ENCODE measurements at regions not wholly inside any gene's neighbourhood (a gene's known extent, or its start where the extent isn't known, plus 50 kb on each side); places are given as distances from the start of the nearest gene placed in this dataset.

DNA sequence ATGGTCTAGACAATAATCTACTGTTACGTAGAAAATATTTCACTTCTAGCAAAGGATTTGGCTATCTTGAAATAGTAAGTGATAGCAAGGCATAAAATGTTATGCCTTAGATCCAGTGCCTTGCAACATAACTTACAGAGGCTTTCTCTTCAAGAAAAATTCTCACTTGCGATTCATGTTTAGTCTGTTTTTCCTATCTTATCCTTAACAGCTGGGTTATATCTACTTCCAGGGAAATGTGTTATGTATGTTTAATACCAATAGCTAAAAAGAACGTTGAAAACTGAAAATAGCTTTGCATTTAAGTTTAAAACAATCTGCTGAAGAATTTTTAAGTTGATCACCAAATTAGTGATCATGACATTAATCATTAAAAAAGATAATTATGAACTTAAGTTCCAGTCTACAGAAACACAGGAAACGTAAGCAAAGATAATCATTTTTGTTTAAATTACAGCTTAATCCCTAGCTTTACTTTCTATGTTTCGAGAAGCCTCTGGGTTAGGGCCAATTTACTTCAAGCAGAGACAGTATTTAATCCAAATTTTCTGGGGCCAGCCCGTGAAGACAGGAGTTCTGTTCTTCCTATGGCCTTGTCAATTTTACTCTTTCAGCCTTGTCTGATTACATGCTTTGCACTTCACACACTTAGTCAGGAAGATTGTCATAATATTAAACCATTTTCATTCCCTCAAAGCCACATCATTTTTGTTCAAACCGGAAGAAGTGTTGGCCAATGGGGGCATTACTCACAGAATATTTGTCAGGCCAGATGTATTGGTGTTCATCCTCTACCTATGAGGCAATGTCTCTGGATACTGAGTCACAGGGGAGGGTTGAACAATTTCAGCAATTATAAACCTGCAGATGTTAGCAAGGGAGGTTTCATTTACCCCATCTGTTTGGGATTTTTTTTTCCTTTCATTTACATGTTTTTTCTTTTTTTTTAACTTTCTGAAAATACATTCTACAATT lies 1132.9 kb upstream of the ZEB2 start:
- no peak for DNase-seq

DNA sequence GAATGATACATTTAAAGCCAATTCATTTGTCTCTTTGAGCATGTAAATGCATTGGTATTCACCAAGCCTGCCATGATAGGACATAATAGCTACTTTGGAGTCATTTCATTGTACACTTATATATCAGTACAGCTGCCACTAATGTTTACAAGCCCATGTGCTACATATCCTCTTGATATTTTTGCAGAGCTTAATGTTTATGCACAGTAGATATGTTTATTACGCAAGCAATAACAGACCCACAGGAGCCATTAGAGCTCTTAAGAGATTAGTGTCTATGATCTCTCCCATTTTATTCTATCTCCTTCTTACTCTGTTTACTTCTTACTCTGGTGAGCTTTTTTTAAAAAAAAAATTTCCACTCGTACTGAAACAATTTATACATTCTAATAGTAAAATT lies 1132.1 kb upstream of the ZEB2 start:
- DNase-seq = no peak

DNA sequence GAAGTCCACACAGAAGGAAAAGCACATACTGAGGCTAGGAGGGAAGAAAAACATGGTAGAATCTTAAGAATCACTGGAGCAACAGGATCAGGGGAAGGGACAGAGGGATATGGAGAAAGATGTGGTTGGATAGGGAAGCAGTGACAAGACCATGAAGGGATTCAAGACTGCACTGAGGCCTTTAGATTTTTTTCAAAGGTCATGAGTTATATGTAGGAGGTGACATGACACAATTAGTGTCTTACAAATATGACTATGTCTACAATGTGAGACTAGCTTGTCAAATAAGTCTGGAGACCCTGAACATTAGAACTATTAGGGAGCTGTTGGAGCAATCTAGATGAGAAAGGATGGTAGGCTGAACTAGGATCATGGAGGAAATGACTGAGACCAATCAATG lies 1130.3 kb upstream of the ZEB2 start:
- no peak for DNase-seq

DNA sequence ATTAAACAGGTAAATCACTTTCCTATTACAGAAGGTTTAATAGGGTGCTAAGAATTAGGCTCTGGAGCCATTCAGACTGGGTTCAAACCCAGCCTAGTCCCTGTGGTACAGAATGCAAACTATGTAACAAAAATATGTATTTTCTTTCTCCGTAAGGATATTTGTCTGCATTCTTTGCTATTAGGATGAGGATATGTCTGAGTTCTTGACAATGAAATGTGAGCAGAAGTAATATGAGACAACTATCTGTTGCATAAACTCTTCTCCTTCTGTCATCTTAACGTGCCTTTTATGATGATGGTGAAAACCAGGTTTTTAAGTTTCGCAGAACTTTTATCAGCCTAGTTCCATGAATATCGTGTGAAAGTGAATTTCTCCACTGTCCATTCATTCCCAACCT lies 1129.1 kb upstream of the ZEB2 start:
- DNase-seq = no peak

DNA sequence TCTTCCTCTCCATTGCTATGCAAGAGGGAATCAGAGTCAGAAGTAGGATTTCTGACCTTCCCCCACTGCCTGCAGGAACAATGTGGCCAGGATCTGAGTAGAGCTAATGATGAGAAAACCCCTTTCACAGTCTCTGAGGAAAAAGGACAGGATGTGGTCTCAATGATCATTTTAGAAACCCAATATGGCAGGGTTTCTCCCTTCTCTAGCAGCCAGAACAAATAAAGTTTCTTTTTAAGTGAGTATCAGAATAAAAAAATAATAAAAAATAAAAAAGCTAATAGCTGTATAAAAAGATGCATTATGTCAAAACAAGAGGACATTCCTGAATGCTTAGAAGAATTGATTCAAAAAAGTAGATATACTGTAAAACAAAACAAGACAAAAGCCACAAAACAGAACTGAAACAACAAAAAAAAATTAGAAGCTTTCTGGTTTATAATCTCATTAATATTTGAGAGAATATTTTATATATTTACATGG lies 1124.9 kb upstream of the ZEB2 start:
- DNase-seq = no peak

DNA sequence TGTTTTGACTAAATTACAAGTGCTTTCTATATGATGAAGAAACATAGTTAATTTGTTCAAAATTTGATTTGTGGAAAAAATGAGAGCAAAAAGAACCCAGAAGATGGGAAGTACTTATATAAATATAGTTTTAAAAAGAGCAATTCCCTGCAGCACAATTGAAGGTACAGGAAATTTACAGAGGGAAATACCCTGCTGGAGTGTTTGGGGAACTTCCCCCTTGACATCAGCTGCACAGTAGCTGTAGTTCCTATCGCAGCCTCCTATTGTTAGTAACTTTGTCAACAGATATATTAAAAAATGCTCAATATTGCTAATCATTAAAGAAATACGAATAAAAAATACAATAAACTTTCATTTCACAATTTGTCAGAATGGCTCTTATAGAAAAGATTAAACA lies 1118.8 kb upstream of the ZEB2 start:
- DNase-seq = no peak

DNA sequence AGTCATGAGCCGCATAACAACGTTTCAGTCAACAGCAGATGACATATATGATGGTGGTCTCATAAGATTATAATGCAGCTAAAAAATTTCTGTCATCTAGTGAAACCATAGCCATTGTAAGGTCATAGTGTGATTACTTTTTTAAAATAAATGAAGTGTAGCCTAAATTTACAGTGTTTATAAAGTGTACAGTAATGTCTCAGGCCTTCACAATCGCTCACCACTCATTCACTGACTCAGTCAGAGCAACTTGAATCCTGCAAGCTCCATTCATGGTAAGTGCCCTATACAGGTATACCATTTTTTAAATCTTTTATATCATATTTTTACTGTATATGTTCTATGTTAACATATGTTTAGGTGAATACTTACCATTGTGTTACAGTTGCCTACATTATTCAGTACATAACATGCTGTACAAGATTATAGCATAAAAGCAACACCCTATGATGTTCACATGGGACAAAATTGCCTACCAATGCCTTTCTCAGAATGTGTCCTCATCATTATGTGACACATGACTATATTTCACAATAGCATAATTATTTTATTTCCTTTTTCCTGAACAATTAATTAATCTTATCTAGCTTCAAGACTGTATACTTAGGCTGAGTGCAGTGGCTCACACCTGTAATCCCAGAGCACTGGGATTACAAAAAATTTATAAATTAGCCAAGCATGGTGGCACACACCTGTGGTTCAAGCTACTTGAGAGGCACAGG lies 1115.9 kb upstream of the ZEB2 start:
- no peak for DNase-seq

DNA sequence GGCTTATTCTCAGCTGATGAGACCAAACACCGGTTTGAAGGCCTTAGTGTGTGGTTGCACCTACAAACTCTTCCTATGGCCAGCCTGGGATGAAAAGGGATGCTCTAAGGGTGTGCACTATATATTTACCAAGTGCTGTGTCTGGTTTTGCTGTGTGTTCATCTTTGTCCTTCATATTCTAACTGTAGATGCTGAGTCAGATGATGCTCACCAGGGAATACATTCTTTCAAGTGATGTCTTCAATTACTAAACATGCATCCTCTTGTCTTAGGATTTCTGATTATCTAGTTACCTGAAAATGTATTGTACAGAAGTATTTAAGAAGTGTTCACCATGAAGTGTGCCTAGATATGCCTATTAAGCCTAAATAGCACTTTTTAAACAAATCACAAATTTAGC lies 1111.6 kb upstream of the ZEB2 start:
- DNase-seq = no peak

DNA sequence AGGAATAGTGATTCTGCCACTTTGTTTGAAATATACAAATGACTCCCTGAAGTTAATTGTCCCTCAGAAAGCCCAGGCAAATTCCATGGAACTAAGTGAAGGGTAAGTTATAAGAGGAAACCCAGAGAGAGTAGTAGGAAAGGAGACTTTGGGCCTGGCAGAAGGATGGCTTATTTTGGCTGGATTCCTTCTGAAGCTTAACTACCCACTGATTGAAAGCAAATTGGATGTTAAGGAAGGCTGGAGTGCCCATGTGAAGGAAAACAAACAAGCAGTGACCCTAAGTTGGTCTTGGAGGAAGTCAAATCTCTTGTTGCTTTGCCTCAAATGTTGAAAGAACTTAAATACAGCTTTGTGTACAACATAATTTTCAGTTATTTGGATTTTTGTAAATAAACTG lies 1106.4 kb upstream of the ZEB2 start:
- DNase-seq = no peak

DNA sequence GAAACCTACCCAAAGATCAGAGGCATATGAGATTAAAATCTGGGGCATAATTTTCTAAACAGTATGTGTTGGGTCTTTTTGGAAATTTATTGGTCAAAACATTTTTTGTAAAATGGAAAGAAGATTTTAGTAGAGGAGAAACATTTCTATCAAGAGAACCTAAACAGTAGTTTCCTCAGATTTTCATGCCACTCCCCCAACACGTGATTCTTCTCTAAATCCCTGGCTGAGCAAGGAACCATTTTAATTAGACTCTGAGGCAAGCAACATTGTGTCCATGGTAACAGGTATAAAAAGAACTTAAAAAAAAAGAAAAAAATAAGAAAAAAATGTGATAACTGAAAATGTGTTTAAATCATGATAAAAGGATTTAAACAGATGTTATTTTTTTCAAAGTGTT lies 1105.2 kb upstream of the ZEB2 start:
- no peak for DNase-seq

DNA sequence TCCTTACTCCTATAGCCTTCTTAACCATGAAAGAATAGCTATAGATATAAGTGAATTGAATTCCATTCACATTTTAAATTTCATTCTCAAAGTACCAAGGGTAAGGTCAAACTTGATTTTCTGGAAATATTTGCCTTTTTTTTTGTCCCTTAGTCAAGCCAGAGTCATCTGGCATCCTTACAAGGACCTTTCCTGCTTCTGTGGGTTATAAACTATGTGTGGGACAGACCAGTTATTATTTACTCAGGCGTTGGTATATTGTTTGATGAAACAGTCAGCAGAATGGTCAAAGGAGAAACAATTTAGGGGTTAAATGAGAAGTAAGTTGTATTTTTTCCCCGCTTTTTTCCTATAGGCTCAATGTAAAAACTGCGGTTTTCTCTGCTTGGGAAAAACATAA lies 1103.2 kb upstream of the ZEB2 start:
- DNase-seq = no peak

DNA sequence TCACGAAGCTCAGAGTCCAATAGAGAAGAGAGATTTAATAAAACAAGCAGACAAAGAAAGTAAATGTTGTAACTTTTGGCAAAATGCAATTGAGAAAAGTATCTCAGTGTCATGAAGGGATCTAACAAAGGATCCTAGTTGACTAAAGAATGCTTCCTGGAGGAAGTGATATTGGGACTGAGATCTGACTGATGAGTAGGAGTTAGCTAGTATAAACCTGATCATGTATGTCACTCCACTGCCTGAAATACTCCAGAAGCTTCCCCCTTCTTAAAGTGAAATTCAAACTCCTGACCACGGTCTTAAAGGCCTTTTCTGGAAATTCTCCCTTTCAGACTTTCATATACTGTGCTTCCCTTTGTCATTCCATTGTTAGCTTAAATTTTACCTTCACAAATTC lies 1102.4 kb upstream of the ZEB2 start:
- DNase-seq = no peak

DNA sequence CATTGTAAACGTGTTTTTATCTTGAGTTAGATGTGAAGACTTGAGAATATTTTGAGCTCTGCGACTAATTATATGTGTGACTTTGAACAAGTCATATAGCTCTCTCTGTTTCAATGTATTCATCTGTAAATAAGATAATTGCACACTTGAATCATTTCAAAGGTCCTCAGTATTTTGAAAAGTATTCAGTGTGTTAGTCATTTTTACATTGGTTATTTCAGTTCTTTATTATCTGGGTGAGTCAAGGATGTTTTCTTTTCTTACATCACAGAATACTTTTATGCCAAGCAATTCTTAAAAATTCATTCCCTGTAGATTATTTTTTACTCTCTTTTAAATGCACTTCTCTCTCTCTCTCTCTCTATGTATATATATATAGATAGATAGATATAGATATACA lies 1098.0 kb upstream of the ZEB2 start:
- no peak for DNase-seq

DNA sequence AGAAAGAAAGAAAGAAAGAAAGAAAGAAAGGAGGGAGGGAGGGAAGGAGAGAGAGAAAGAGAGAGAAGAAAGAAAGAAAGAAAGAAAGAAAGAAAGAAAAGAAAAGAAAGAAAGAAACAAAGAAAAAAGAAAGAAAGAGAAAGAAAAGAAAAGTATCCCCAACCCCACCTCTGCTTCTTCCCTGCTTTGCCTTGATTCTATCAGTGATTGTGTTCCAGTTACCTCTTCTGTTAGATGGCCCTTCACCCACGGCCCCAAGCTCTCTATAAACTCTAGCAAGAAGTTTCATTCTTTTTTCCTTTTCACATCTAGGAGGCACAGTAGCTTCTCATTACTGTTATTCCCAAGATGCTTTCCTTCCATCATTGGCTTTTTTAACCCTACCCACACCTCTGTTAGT lies 1097.5 kb upstream of the ZEB2 start:
- DNase-seq = no peak

DNA sequence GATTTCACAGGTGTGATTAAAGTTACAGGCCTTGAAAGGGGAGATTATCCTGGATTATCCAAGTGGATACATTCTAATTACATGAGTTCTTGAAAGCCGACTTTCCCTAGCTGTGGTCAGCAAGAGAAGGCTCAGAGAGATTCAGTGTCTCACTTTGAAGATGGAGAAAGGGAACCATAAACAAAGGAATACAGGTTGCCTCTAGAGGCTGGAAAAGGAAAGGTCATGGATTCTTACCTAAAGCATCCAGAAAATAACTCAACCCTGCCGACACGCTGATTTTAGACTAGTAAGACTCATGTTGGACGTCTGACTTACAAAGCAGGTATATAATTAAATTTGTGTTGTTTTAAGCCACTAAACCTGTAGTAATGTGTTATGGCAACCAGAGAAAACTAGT lies 1095.7 kb upstream of the ZEB2 start:
- DNase-seq = no peak

DNA sequence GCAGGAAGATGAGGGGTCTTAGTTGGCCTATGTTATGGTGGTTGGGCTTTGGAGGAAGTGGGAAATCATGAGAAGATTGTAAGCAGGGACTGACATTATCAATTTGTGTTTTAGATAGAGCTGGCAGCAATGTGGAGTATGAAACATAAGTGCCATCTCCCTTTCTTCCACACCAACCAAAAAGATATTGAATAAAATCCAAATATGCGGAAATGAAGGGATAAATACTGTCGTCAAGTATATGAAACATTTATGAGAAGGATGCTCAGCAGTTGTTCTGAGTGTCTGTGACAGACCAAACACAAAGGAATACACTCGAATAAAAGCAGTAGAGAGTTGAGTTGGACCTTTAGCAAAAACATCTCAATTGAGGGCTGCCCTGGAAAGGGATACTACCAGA lies 1090.0 kb upstream of the ZEB2 start:
- DNase-seq = no peak

DNA sequence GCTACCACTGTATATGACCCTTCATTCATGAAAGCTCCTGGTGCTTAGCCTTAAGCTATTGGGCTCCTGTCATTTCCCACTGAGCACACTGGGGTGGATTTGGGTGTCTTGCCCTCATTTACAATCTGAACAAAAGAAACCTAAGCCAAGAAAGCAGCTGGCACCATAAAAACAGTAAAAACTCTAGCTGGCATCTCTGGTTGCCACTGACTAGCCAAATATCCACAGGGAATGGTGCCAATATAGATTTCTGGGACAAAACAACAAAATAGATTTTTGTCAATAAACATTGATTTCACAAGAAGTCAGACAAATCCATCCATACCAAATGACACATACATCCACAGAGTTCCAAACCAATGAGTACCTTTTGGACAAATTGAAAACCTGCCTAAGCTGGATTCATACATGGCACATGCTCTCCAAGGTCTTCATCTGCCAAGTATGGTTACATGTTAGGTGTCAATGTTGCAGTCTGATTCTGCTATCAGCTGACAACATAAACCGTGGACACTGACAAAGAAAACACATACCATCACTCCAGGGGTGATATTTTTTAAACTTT lies 1081.5 kb upstream of the ZEB2 start:
- no peak for DNase-seq

DNA sequence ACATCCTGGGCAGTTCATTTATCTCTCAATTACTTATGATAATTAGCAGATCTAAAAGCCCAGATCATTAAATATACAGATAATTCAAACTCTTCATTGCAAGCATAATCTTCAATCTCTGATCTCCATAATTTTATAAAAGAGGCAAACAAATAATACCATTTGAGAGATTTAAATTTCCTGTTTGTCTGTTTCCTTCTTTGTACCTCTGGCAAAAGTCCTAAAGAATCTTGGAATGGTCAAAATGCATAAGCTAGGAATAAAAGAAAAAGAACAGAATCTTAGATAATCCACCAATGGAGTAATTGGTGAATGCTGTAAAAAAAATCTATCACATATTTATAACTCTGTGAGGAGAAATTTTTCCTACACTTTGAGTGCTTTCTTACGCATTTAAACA lies 1080.9 kb upstream of the ZEB2 start:
- no peak for DNase-seq

DNA sequence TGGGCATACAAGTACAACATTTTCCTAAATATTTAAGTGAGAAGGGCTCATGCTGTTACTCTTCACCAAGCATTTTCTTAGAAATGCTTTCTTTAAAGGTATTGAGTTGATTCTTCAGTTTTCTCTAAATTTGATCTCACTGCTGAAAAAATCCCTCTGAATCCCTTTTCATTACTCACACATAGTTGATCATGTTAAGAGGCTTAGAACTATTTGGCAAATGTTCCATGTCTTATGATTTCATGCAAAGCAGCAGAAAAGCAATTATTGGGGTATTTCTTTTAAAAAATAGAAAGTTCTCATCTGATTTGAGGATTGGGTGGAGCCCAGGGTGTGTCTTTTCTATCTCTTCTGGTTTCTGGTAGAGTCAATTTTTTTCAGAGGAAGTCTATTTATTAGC lies 1079.8 kb upstream of the ZEB2 start:
- DNase-seq = no peak

DNA sequence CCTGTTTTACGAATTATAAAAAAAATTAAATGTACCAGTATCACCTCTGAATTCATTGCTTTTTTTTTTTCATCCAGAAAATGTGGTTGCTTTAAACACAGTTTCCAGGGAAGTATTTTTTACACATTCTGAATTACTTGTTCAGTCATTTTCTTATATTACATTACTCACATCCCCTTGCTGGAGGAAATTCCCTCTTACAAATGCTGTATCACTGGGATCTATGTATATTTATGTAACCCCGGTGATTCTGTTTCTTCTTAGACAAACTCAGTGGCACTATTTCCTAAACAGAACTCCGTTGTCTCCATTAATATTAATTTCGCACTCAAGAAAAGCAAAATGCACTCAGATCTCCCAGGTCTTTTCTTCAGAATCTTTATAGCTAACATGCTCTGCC lies 1078.5 kb upstream of the ZEB2 start:
- no peak for DNase-seq

DNA sequence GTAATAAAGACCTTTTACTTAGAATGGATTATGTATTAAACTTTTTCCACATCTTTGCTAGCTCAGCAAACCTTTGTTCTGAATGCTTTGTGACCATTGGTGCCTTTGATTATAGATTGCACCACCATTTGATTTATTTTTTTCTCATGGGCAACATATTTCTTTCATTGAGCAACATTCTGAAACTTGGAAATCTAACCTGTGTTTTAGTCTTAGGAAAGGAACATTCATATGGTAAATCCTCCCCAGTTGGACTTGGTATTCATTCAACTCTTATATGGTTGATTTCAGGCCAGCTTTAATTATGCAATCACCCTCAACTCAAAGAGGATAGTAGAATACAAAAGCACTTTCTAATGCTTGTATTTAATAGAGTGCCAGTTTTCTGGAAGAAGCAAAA lies 1077.9 kb upstream of the ZEB2 start:
- no peak for DNase-seq

DNA sequence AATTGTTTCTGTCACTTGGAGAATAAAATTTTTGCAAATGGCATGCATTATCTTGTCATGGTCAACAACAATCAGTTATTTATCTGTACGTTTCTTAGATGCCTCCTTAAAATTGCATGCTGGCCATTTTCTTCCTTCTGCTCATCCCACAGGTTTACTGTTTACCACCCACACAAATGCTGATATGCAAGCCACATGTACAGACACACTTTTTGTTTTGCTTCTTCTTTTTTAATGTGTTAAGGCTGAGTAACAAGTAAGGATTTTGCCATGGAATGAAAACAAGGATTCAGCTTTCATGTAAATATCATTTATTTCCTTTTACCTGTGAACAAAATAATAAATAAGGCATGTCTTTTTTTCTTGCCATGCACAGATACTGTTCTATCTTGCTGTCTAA lies 1077.1 kb upstream of the ZEB2 start:
- DNase-seq = no peak

DNA sequence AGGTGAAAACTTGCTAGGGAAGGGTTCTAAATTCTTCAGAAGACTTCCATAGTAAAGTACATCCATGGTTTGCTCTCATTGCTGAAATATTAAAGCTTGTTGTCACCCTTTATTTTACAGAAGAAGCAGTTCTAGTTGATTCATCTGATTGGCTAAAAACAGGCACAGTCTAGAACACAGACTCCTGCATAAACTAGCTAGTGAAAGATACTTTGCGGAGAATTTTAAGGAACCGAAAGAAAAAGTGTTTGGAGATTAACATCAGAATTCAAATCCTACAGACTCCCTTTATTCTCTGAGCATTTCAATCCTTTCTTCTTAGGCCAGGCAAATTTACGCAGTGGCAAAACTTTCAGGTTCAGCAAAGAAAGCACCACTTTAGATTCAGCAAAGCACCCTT lies 1076.5 kb upstream of the ZEB2 start:
- no peak for DNase-seq

DNA sequence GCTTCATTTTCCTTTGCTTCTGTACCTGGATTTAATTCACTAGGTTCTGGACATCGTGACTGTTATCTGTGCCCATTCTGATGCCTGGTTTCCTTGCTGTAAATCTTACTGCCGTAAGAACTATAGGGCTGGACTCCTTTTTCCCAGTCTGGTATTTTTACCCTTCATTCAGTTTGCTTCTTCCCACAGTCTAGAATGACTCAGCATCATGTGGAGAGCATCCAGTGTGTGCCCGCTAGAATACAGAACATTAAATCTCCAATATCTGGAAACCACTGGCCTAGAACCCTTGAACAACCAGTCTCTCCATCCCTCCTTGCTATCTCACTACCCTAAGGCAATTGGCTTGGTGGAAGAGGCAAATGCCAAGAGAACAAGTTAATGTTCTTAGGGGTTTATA lies 1075.4 kb upstream of the ZEB2 start:
- DNase-seq = no peak

All from CD4-positive, alpha-beta T cell treated with Interleukin-10 for 1 hour (primary cell).